ENCODE measurements at regions not wholly inside any gene's neighbourhood (a gene's known extent, or its start where the extent isn't known, plus 50 kb on each side); places are given as distances from the start of the nearest gene placed in this dataset.

DNA sequence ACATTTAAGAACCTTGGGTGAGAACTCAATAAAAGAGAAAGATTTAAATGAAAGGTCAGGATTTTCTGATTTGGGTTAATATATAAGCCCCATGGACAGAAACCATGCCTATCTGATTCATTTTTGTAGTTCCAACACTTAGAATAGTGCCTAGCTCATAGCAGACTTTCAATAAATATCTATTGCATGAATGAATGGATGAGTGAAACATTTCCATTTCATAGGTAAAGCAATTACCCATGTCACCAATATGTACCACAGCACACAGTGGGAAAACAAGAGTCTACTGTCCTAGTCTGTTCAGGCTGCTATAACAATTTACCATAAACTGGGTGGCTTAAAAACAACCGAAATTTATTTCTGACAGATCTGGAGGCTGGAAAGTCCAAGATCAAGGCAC, 63.9 kb upstream of the PTPN13 start:
- Histone ChIP-seq H3K79me2 (ENCODE audit: control insufficient read depth, insufficient read depth, low read length, poor library complexity) (no peaks in the 10 kb centered on the region), H3K36me3 (ENCODE audit: control insufficient read depth in 1 of 2, insufficient read depth in 2 of 2, low read length in 2 of 2) (no peaks in the 10 kb centered on the region), H2BK120ac (ENCODE audit: insufficient read depth, low read length, poor library complexity) (no peak overlapping the region), H3K4me1 (ENCODE audit: control insufficient read depth in 1 of 2, insufficient read depth in 2 of 2, low read length in 2 of 2) (no peaks in the 10 kb centered on the region), H3K4me2 (ENCODE audit: low read length) (no peak overlapping the region), H2BK5ac (ENCODE audit: low read depth, low read length, poor library complexity) (no peak overlapping the region), H4K12ac (ENCODE audit: low read depth, low read length) (no peak overlapping the region), H2BK12ac (ENCODE audit: low read length) (no peak overlapping the region), H2AFZ (ENCODE audit: insufficient read depth, low read length, poor library complexity) (no peak overlapping the region), H3K4ac (ENCODE audit: low read depth, low read length) (no peak overlapping the region), H3K9me3 (ENCODE audit: insufficient read depth, low read depth, low read length) (no peaks in the 10 kb centered on the region), H3K9ac (ENCODE audit: low read length) (no peak overlapping the region), H4K8ac (ENCODE audit: low read depth, low read length) (no peak overlapping the region), H3K23ac (ENCODE audit: low read length) (no peak overlapping the region), H3K18ac (ENCODE audit: low read length) (no peak overlapping the region), H3K14ac (ENCODE audit: low read length) (no peak overlapping the region), H3K79me1 (ENCODE audit: low read length) (no peaks in the 10 kb centered on the region), H3K27ac (ENCODE audit: low read depth, low read length) (no peak overlapping the region), H4K91ac (ENCODE audit: low read depth, low read length) (no peak overlapping the region), H3K27me3 (ENCODE audit: insufficient read depth, low read length) (no peaks in the 10 kb centered on the region), H2AK5ac (ENCODE audit: low read length) (no peak overlapping the region), H3K4me3 (ENCODE audit: low read depth, low read length) (no peak overlapping the region)
- WGBS (ENCODE audit: extremely low coverage, insufficient coverage, insufficient read length): no CpG with 5 or more reads among the region's 1 CpG
- DNase-seq: no peak

- H3K4me2 ChIP-seq (ENCODE audit: low read length): no peak overlapping the region
- H3K27ac ChIP-seq (ENCODE audit: low read depth, low read length): no peak overlapping the region
- no peaks in the 10 kb centered on the region for H3K79me1 ChIP-seq (ENCODE audit: low read length)
- no peak overlapping the region for H4K12ac ChIP-seq (ENCODE audit: low read depth, low read length)
- no peak overlapping the region for H2AK5ac ChIP-seq (ENCODE audit: low read length)
- H2BK12ac ChIP-seq (ENCODE audit: low read length): no peak overlapping the region
- H2AFZ ChIP-seq (ENCODE audit: insufficient read depth, low read length, poor library complexity): no peak overlapping the region
- peak overlapping the region; percentile 36 for H3K9ac ChIP-seq (ENCODE audit: low read length)
- no peak overlapping the region for H3K4me3 ChIP-seq (ENCODE audit: low read depth, low read length)
- H4K91ac ChIP-seq (ENCODE audit: low read depth, low read length): no peak overlapping the region
- no peaks in the 10 kb centered on the region for H3K36me3 ChIP-seq (ENCODE audit: control insufficient read depth in 1 of 2, insufficient read depth in 2 of 2, low read length in 2 of 2)
- H3K27me3 ChIP-seq (ENCODE audit: insufficient read depth, low read length): no peaks in the 10 kb centered on the region
- H3K14ac ChIP-seq (ENCODE audit: low read length): no peak overlapping the region
- no peak overlapping the region for H3K23ac ChIP-seq (ENCODE audit: low read length)
- H3K4me1 ChIP-seq (ENCODE audit: control insufficient read depth in 1 of 2, insufficient read depth in 2 of 2, low read length in 2 of 2): no peaks in the 10 kb centered on the region
- H4K8ac ChIP-seq (ENCODE audit: low read depth, low read length): no peak overlapping the region
- H3K79me2 ChIP-seq (ENCODE audit: control insufficient read depth, insufficient read depth, low read length, poor library complexity): no peaks in the 10 kb centered on the region
- DNase-seq: no peak
- WGBS (ENCODE audit: extremely low coverage, insufficient coverage, insufficient read length): no CpG with 5 or more reads among the region's 2 CpGs
- H3K18ac ChIP-seq (ENCODE audit: low read length): no peak overlapping the region
- H3K9me3 ChIP-seq (ENCODE audit: insufficient read depth, low read depth, low read length): no peaks in the 10 kb centered on the region
- no peak overlapping the region for H2BK5ac ChIP-seq (ENCODE audit: low read depth, low read length, poor library complexity)
- H2BK120ac ChIP-seq (ENCODE audit: insufficient read depth, low read length, poor library complexity): no peak overlapping the region
- H3K4ac ChIP-seq (ENCODE audit: low read depth, low read length): no peak overlapping the region
Measured at GRCh38 chr4:86531440-86531839, 62.7 kb upstream of the PTPN13 start.

- no peaks in the 10 kb centered on the region for H3K36me3 ChIP-seq (ENCODE audit: control insufficient read depth in 1 of 2, insufficient read depth in 2 of 2, low read length in 2 of 2)
- no peak overlapping the region for H2BK120ac ChIP-seq (ENCODE audit: insufficient read depth, low read length, poor library complexity)
- H3K14ac ChIP-seq (ENCODE audit: low read length): no peak overlapping the region
- H3K27ac ChIP-seq (ENCODE audit: low read depth, low read length): no peak overlapping the region
- H3K9ac ChIP-seq (ENCODE audit: low read length): no peak overlapping the region
- H4K8ac ChIP-seq (ENCODE audit: low read depth, low read length): no peak overlapping the region
- H3K27me3 ChIP-seq (ENCODE audit: insufficient read depth, low read length): no peaks in the 10 kb centered on the region
- no peak overlapping the region for H2BK5ac ChIP-seq (ENCODE audit: low read depth, low read length, poor library complexity)
- no peaks in the 10 kb centered on the region for H3K4me1 ChIP-seq (ENCODE audit: control insufficient read depth in 1 of 2, insufficient read depth in 2 of 2, low read length in 2 of 2)
- no peak overlapping the region for H2AK5ac ChIP-seq (ENCODE audit: low read length)
- no CpG with 5 or more reads among the region's 1 CpG for WGBS (ENCODE audit: extremely low coverage, insufficient coverage, insufficient read length)
- no peak overlapping the region for H3K4me2 ChIP-seq (ENCODE audit: low read length)
- no peak overlapping the region for H4K91ac ChIP-seq (ENCODE audit: low read depth, low read length)
- H3K18ac ChIP-seq (ENCODE audit: low read length): no peak overlapping the region
- H3K4me3 ChIP-seq (ENCODE audit: low read depth, low read length): no peak overlapping the region
- no peak overlapping the region for H3K4ac ChIP-seq (ENCODE audit: low read depth, low read length)
- H2AFZ ChIP-seq (ENCODE audit: insufficient read depth, low read length, poor library complexity): no peak overlapping the region
- H4K12ac ChIP-seq (ENCODE audit: low read depth, low read length): no peak overlapping the region
- H3K79me1 ChIP-seq (ENCODE audit: low read length): no peaks in the 10 kb centered on the region
- DNase-seq: no peak
- H3K79me2 ChIP-seq (ENCODE audit: control insufficient read depth, insufficient read depth, low read length, poor library complexity): no peaks in the 10 kb centered on the region
- H2BK12ac ChIP-seq (ENCODE audit: low read length): no peak overlapping the region
- no peaks in the 10 kb centered on the region for H3K9me3 ChIP-seq (ENCODE audit: insufficient read depth, low read depth, low read length)
- no peak overlapping the region for H3K23ac ChIP-seq (ENCODE audit: low read length)
Measured at GRCh38 chr4:86532851-86533250, 61.3 kb upstream of the PTPN13 start.

- no peak overlapping the region for H2BK120ac ChIP-seq (ENCODE audit: insufficient read depth, low read length, poor library complexity)
Measured at GRCh38 chr4:86536151-86536550, 58.0 kb upstream of the PTPN13 start.

More at GRCh38 chr4:86536151-86536550, 58.0 kb upstream of the PTPN13 start:
- H3K4me2 ChIP-seq (ENCODE audit: low read length): no peak overlapping the region
- no peak overlapping the region for H2BK5ac ChIP-seq (ENCODE audit: low read depth, low read length, poor library complexity)
- H3K14ac ChIP-seq (ENCODE audit: low read length): no peak overlapping the region
- no peak overlapping the region for H3K9ac ChIP-seq (ENCODE audit: low read length)
- no CpG with 5 or more reads among the region's 2 CpGs for WGBS (ENCODE audit: extremely low coverage, insufficient coverage, insufficient read length)
- no peaks in the 10 kb centered on the region for H3K79me1 ChIP-seq (ENCODE audit: low read length)
- no peak overlapping the region for H3K4me3 ChIP-seq (ENCODE audit: low read depth, low read length)
- no peak overlapping the region for H2AFZ ChIP-seq (ENCODE audit: insufficient read depth, low read length, poor library complexity)
- H2BK12ac ChIP-seq (ENCODE audit: low read length): no peak overlapping the region
- H3K27me3 ChIP-seq (ENCODE audit: insufficient read depth, low read length): no peaks in the 10 kb centered on the region
- no peak overlapping the region for H4K12ac ChIP-seq (ENCODE audit: low read depth, low read length)
- H4K91ac ChIP-seq (ENCODE audit: low read depth, low read length): no peak overlapping the region
- H3K4me1 ChIP-seq (ENCODE audit: control insufficient read depth in 1 of 2, insufficient read depth in 2 of 2, low read length in 2 of 2): no peaks in the 10 kb centered on the region
- DNase-seq: no peak
- no peaks in the 10 kb centered on the region for H3K79me2 ChIP-seq (ENCODE audit: control insufficient read depth, insufficient read depth, low read length, poor library complexity)
- no peaks in the 10 kb centered on the region for H3K9me3 ChIP-seq (ENCODE audit: insufficient read depth, low read depth, low read length)
- H3K4ac ChIP-seq (ENCODE audit: low read depth, low read length): no peak overlapping the region
- H2AK5ac ChIP-seq (ENCODE audit: low read length): no peak overlapping the region
- no peak overlapping the region for H3K27ac ChIP-seq (ENCODE audit: low read depth, low read length)
- H4K8ac ChIP-seq (ENCODE audit: low read depth, low read length): no peak overlapping the region
- no peak overlapping the region for H3K23ac ChIP-seq (ENCODE audit: low read length)
- no peaks in the 10 kb centered on the region for H3K36me3 ChIP-seq (ENCODE audit: control insufficient read depth in 1 of 2, insufficient read depth in 2 of 2, low read length in 2 of 2)
- H3K18ac ChIP-seq (ENCODE audit: low read length): no peak overlapping the region

Data from trophoblast cell (in vitro differentiated cells and primary cell).